Thyroid gland (tissue), 4 donors: ENCODE measurements at regions not wholly inside any gene's neighbourhood (a gene's known extent, or its start where the extent isn't known, plus 50 kb on each side); places are given as distances from the start of the nearest gene placed in this dataset.
"Not testable (repeated sequence)": the region's sequence is repeated elsewhere in the genome, so short reads cannot be mapped to it uniquely, and the experiment has no call there.

ENCODE experiments used
- DNase-seq, 2 donors: peaks; one replicate each; pipeline ENCODE4 v3.0.0-alpha.2; 2019
- H3K27ac ChIP-seq, 3 donors: fragments of 200-600 bp; sonication (generic); 1 replicate in 2 of 3; 2 replicates in 1 of 3; pipeline ENCODE4 v1.5.1; 2016 to 2019; ENCODE audit warnings: mild to moderate bottlenecking in 1 of 3, moderate library complexity in 1 of 3
- H3K27me3 ChIP-seq: fragments of 200-600 bp; sonication (generic); one replicate; pipeline ENCODE4 v1.5.1; 2019
- H3K36me3 ChIP-seq, 2 donors: fragments of 200-600 bp; sonication (generic); one replicate each; pipeline ENCODE4 v1.5.1; 2016 to 2019
- H3K4me1 ChIP-seq, 2 donors: fragments of 200-600 bp; sonication (generic); one replicate each; pipeline ENCODE4 v1.5.1; 2017 to 2019
- H3K4me3 ChIP-seq, 3 donors: fragments of 200-600 bp; sonication (generic); replicated peaks in 1 of 3; 1 replicate in 2 of 3; 2 replicates in 1 of 3; pipeline ENCODE4 v1.5.1; 2016; ENCODE audit warnings: mild to moderate bottlenecking in 1 of 3
- H3K9me3 ChIP-seq: fragments of 200-600 bp; sonication (generic); one replicate; pipeline ENCODE4 v1.5.1; 2017
- CTCF ChIP-seq, 6 experiments: fragments of 200-600 bp in 3 of 6; fragments of 450-650 bp in 3 of 6; sonication (generic) in 3 of 6; IDR thresholded peaks; one replicate each; pipeline ENCODE4 v1.5.1; 2016 to 2019; ENCODE audit warnings: antibody characterized with exemption in 6 of 6, mild to moderate bottlenecking in 2 of 6, inconsistent platforms in 1 of 6, moderate library complexity in 1 of 6
- POLR2A ChIP-seq, 2 donors: fragments of 450-650 bp; IDR thresholded peaks; one replicate each; pipeline ENCODE4 v1.6.1; 2017; ENCODE audit warnings: antibody characterized with exemption in 2 of 2, mild to moderate bottlenecking in 2 of 2, moderate library complexity in 1 of 2
- WGBS, 2 donors: methylation state at CpG; one replicate each; pipeline ENCODE4 v1.1.5; 2017; 5-methylcytosine and 5-hydroxymethylcytosine counted together
- intact Hi-C: fragments of 100-400 bp; cut with DNase I; formaldehyde crosslinking; loops from one replicate; pipeline ENCODE4 v1.15.1; 2023

GRCh38 chr9:24897826-24898225 lies 352.1 kb upstream of the IZUMO3 start:
- TF ChIP-seq CTCF (IDR thresholded peaks at IDR 0.05), result no peak
- no peak for TF ChIP-seq POLR2A (IDR thresholded peaks at IDR 0.05)
- WGBS, 2 donors, result 95 to 98% methylated on average over 14 to 15 of the region's 15 CpGs
- no peak overlapping the region for H3K4me3 ChIP-seq
- intact Hi-C loops, result no loop called here
- no peaks in the 10 kb centered on the region for H3K4me1 ChIP-seq
- no peak overlapping the region for H3K27ac ChIP-seq
- no peaks in the 10 kb centered on the region for H3K27me3 ChIP-seq
- H3K36me3 ChIP-seq, result no peaks in the 10 kb centered on the region
- no peaks in the 10 kb centered on the region for H3K9me3 ChIP-seq
- no peak for DNase-seq

- TF ChIP-seq POLR2A (IDR thresholded peaks at IDR 0.05) (no peak), CTCF (IDR thresholded peaks at IDR 0.05) (no peak)
- Histone ChIP-seq H3K27me3 (no peaks in the 10 kb centered on the region), H3K4me1 (no peaks in the 10 kb centered on the region), H3K4me3 (no peak overlapping the region), H3K36me3 (no peaks in the 10 kb centered on the region), H3K9me3 (no peaks in the 10 kb centered on the region), H3K27ac (no peak overlapping the region)
- no peak for DNase-seq
- intact Hi-C loops, result no loop called here
- 94% methylated on average over 3 of the region's 3 CpGs for WGBS, 2 donors
These were observed 335.7 kb upstream of the IZUMO3 start for GRCh38 chr9:24881361-24881760.

GRCh38 chr9:24879591-24879990 lies 333.9 kb upstream of the IZUMO3 start:
- 83 to 85% methylated on average over 2 of the region's 2 CpGs for WGBS, 2 donors

GRCh38 chr9:24856601-24857000 lies 310.9 kb upstream of the IZUMO3 start:
- H3K36me3 ChIP-seq, DNase-seq, H3K9me3 ChIP-seq, H3K4me1 ChIP-seq, H3K27ac ChIP-seq, H3K4me3 ChIP-seq, intact Hi-C loops, H3K27me3 ChIP-seq: not testable (repeated sequence)
- WGBS, 2 donors, result 65 to 76% methylated on average over 1 of the region's 1 CpG

More at GRCh38 chr9:24879591-24879990, 333.9 kb upstream of the IZUMO3 start:
- H3K27ac ChIP-seq, result no peak overlapping the region
- H3K4me3 ChIP-seq, result no peak overlapping the region
- TF ChIP-seq POLR2A (IDR thresholded peaks at IDR 0.05) (no peak), CTCF (IDR thresholded peaks at IDR 0.05) (no peak)
- no peaks in the 10 kb centered on the region for H3K9me3 ChIP-seq
- H3K36me3 ChIP-seq, result no peaks in the 10 kb centered on the region
- no peaks in the 10 kb centered on the region for H3K4me1 ChIP-seq
- no peaks in the 10 kb centered on the region for H3K27me3 ChIP-seq
- intact Hi-C loops, result no loop called here
- no peak for DNase-seq

GRCh38 chr9:24846248-24846912 lies 300.7 kb upstream of the IZUMO3 start:
- no peak overlapping the region for H3K4me3 ChIP-seq
- no peaks in the 10 kb centered on the region for H3K4me1 ChIP-seq
- TF ChIP-seq CTCF (IDR thresholded peaks at IDR 0.05), result no peak
- no peak for TF ChIP-seq POLR2A (IDR thresholded peaks at IDR 0.05)
- intact Hi-C loops, result no loop called here
- no peak for DNase-seq
- H3K27me3 ChIP-seq, result no peaks in the 10 kb centered on the region
- H3K9me3 ChIP-seq, result no peaks in the 10 kb centered on the region
- WGBS, 2 donors, result 78 to 84% methylated on average over 3 of the region's 3 CpGs
- H3K27ac ChIP-seq, result no peak overlapping the region
- H3K36me3 ChIP-seq, result no peaks in the 10 kb centered on the region
